HuH-7 (cell line): ENCODE measurements at regions not wholly inside any gene's neighbourhood (a gene's known extent, or its start where the extent isn't known, plus 50 kb on each side); places are given as distances from the start of the nearest gene placed in this dataset.

Experiments
- DNase-seq: peaks from one replicate; pipeline ENCODE4 v3.0.0; 2011; ENCODE audit warnings: low spot score

DNA sequence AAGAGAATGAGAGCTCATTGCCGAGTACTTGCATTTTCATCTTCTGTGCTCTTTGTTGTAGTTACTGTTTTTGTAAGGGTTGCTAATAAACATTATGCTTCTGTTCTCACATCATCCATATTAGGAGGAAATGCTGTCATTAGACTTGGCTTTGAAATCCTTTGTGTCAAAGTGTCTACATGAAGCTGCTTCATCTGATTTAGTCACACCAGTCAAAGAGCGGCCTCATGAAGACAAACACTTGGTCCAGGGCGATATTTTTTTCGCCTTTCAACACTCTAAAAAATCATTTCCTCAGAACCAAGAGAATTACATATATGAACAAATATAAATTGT lies 105.0 kb downstream of the SPRY2 start:
- DNase-seq, result no peak

DNA sequence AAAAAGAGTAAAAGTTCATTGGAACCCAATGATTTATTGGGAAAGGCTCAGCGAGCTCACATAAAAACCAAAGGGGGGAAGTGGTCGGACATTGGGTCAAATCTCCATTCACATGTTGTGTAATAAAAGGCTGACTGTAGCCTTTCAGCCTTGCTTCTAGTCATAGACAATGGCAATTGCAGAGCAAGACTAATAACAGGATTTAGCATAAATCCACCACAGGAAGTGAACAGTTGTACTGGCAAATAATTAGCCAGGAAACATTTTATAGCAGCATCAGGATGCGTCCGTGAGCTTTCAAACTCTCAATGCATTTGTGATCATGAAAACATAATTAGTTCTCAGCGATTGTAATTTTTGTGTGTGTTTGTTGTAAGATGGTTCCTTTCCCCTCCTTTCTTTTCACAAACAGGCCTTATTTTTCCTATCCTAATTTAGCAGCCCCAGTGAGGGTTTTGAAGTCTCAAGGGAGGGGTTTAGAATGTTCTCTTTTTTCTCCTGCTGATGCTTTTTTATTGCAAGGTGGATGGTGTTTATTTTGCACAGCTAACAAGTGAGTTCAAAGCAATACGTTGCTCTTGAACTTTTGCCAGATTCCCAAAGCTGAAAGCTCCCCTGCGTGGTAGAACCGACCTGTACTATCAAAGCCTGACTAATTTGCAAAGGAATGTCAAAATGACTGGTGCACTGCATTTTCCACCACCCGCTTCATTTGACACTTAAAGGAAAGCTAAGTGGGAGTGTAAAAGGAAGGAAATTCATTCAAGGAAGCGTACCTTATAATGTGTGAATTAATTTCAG lies 105.6 kb downstream of the SPRY2 start:
- peak; percentile 14 for DNase-seq

DNA sequence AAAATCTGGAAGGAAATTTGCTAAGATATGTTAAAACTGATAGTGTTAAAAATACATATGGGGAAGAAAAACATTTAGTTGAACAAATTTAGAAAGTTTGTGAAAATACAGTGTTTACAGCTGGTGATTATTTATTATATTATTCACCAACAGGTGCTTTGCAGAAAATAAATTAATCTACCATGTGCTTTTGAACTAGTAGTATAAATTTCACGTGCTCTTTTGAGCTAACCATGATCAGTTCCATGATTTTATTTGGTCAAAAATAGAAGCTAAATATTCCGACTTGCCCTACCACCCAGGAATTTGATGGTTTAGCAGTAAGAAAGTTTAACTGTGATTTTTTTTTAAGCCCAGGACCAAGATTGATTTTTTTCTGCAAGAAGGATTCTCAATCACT lies 113.3 kb downstream of the SPRY2 start:
- DNase-seq, result no peak

DNA sequence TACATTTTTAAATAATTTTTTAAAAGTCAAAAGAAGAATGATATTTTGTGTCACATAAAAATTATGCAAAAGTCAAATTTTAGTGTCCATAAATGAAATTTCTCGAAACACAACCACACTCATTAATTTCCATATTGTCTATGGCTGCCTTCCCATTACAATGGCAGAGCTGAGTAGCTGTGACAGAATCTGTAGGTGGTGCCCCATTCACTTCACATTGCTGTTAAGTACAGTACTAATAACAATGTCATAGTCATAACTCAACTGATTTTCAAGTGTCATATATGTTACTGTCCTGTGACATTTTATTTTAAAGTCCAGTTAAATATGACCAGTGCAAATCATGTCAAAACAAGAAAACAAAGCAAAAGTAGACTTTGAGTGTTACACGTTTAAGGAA lies 114.3 kb downstream of the SPRY2 start:
- no peak for DNase-seq

DNA sequence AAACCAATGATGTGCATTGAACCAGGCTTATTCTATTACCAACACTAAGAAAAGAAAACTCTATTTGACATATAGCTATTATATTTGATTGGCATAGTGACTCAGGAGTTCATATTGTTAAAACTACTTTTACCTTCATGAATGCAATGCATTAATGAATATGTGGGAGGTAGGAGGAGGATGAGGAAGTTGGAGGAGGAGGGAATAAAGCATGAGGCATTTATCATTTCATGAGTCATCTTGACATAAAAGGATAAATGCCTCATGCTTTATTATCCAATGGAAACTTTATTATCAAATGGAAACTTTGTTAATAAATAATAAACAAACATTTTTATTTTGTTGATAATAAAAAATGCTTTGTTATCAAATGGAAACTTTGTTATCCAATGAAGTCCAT lies 116.5 kb downstream of the SPRY2 start:
- no peak for DNase-seq

DNA sequence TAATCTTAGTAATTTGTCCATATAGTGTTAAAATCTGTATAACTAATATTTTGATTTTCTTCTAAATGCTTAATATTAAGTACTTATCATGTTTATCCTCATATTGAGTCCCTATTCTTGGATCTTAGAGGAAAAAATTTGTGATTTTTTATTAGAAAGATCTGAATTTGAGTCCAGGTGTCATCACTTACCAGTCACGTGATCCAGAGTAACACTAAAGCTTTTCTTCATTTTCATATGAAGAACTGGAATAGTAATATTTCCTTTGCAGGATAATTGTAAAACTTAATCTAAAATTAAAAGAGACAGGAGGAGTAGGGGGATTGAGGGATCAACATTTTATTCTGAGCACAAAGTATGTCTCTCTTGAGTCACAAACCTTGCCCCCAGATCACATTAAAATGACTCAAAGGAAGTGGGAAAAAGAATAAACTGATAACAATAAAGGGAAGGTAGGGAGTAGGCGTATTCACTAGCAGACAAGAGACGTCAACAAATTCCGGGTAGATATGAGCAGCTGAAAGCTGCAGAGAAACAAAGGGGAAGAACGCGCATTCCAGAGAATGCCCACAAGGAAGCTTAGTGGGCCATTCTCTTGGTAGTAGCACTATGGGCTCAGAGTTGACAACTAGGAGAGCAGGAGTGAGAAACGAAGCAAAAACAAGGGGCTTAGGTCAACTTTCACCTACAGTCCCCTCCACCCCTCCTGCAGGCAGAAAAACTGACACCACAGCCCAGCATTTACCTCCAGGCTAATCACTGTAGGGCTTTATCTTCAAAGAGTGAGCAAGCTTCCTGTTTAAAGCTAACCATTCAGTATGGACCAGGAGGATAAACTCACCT lies 123.1 kb downstream of the SPRY2 start:
- DNase-seq, result no peak

DNA sequence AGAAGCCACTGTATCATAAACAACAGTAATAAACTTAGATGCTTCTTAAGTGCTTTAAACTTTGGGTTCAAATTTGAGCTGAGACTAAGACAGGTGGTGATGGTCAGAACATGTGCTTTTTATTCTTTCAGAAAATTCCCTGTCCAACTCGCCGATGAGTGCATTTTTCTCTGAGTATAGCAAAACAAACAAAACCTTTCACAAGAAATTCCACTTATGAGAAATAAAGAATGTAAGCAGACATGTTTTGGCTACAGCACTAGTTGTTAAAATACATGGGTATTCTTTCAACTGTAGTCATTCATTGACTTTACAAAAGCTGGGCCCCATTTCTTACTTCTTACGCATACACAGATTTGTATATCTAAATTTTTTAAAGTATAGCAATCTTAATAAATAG lies 125.6 kb downstream of the SPRY2 start:
- DNase-seq, result no peak

DNA sequence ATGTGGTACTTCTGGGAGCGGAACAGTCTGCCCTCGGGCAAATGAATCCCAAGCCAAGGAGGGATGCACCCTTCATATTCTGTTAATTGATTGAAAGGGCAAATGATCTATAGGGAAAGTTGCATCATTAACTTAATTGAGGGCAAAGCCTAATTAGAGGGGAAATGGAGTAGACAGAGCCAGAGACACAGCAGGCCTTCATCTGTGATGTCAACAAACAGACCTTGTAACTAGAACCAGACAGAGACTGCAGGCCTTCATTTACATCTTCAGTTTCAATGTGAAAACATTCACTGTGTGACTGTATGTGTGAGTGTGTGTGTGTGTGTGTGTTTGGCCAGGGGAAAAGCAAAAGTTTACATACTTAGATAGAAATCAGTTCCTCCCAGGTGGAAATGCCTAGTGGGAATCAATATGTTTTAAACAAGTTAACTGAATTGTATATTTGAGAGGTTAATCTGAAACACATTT lies 126.4 kb downstream of the SPRY2 start:
- no peak for DNase-seq

DNA sequence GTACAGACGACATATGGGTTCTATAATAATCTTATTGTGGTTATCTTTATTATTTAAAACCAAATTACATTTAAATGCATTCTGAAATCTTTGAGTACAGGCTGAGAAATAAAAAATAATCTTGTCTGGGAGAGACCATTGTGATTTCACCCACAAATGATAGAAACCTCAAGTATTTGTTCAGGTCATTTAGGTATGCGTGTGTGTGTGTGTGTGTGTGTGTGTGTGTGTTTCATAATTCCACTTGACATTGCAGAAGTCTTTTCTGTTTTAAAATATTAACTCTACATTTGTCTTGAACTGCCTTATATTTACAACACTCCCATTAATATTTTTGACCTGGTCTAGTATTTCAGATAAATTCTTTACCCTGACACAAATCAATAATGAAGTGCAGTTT lies 126.9 kb downstream of the SPRY2 start:
- DNase-seq, result no peak

DNA sequence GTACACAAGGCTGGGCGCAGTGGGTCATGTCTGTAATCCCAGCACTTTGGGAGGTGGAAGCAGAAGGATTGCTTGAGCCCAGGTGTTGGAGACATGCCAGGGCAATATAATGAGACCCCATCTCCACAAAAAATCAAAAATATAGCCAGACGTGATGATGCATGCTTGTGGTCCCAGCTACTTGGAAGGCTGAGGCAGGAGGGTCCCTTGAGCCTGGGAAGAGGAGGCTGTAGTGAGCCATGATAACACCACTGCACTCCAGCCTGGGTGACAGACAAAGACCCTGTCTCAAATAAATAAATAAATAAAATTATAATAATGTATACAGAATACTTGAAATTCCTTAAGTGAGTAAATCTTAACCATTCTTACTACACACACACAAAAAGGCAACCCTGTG lies 127.7 kb downstream of the SPRY2 start:
- no peak for DNase-seq

DNA sequence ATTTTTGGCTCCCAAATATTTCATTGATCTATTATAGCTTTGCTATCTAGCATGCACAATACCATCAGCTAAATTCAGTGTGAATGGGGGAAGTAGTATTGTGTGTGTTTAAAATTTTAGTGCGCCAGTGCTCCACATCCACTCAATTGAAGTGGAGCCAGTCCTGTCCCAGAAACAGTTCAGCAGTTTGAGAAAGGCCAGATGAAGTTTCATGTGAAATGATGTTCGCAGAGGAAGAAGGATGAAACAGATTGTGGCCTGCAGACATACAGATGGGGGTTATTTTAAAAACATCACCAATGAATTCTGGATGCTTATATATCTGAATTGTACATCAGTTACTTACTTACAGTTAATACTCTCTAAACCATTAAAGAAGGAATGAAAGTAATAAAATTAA lies 129.4 kb downstream of the SPRY2 start:
- DNase-seq, result no peak

DNA sequence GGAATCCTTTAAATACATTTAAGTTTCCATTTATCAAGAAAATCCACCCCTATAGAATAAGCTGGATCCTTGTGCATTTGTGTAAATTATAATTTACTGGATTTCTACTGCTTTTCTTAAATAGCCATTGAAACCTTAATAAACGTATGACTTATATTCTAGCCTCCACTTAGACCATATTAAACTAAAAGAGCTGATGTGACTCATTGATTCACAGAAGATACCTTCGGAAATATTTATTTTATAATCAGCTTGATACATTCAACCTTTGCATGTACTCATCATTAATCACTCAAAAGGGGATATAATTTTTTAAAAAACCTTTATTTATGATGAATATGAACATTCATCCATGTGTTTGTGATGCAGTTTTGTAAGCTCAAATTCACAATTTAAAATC lies 136.3 kb downstream of the SPRY2 start:
- DNase-seq, result no peak

DNA sequence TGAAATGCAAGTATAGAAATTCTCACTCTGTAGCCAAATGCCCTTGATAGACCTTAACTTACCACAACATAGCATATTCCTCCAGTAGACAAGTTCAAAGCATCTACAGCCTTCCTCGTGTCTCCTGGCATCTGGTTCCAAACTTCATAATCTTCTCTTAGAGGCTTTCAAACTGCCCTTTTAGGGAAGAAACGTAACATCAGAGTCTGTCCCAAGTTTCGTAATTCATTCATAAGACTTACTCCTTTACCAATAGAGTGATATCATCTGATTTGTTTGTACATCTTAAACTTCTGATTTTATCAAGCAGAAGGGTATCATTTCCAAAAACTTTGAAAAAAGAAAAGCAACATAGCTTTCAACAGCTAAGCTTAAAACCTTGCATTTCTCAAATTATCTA lies 137.4 kb downstream of the SPRY2 start:
- no peak for DNase-seq

DNA sequence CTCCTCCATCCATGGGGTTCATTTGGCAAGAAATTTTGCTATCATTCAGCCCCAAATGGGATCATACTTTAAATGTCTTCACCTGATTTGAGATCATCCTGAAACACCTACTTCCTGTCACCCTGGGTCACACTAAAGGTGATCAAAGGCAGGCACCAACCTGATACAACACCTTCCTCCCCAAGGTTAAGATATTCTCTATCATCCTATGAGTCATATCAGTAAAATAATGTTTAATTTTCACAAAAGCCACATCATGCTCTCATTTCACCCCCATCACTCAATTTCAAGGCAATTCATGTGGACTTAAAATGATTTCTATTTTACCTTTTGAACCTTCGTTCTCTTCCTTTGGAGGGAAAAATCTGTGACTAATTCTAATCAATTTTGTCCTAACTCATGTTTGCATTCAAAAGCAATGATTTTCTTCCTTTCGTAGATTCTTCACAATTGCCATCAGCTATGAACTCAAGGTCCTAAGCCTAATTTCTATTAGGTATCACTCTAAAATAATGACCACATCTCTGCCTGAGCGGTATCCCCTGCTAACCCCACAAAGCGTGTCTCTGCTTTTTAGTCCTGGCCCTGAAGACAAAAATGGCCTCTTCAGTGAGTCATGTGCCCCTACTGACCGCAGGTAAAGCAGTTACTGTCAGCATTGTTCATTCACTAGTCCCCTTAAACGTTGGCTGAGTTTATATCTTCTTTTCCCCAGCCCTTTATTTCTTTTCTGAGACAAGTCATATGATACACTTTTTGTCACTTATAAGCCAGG lies 139.0 kb downstream of the SPRY2 start:
- DNase-seq, result no peak

DNA sequence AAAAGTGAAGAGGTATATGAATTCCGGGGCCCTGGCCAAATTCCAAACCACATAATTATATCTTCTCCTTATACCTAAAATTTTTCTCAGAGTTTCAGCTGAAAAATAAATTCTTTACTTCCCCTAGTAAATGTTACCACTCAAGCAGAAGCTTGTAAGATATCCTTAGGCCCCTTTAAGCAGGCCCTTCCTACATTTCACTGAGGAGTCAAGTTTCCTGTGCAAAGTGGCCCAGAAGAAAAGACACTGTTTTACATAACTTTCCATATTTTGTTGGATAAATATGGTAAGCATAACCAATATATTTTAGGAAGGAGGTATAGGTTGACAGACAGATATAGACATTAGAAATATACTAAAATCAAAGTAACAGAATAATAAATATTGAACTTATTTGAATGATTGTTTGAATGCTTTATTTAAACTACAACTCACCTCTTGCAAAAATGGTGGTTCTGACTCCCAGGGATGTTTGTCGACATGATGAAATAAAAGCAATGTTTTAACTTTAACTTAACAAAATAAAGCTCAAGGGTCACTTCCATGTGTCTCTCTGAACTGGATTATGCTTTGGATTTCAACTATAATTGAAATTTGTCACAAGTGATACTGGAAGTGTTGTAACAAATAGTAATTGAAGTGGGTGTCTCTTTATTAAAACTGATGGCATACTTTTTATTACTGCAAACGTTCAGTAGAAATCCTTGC lies 141.2 kb downstream of the SPRY2 start:
- DNase-seq, result no peak

DNA sequence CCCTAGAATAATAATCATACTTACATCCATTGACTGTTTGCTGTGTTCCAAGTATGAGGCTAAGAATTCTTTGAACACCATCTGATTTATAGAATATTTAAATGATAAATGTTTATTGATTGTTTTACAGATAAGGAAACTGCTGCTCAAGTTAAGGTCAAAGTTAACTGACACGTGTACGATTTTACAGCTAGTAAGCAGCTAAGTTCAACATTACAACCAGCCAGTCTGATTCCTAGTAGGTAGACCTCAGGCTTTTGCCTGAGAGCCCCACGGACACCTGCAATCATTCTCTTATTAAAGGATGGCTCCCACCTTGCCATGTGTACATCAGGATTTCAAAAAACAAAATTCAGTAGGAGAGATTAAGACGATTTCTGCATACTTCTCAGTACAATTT lies 141.9 kb downstream of the SPRY2 start:
- no peak for DNase-seq

DNA sequence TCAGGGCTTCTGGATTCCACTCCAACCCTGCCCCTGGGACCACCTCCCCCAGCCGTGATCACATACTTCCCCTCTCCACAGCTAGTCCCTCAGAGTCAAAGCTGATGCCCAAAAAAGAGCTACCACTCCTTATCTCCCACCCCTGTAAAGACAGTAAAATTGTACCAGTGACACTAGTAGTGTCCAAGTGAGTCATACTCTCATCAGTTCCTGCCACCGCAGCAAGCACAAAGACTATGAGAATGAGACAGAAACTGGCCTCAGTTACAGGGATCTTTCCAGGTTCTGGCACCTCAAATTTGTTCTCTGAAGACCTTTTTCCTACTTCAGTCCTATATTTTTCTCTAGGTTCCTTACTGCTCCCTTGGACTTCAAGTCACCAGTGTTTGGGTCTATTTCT lies 144.2 kb downstream of the SPRY2 start:
- DNase-seq, result no peak

DNA sequence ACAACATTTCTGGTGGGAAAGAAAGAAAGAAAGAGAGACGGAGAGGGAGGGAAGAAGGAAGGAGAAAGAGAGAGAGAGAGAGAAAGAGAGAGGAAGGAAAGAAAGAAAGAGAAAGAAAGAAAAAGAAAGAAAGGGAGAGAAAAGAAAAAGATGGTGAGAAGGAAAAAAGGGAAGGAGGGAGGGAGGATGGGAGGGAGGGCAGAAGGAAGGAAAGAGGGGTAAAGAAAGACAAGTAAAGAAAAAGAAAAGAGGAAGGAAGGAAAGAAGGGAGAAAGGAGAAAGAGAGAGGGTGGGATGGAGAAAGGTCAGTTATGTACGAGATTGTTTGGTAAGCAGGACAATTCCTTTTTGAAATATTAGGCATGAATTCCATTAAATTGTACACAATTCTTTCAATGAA lies 145.3 kb downstream of the SPRY2 start:
- DNase-seq, result no peak

DNA sequence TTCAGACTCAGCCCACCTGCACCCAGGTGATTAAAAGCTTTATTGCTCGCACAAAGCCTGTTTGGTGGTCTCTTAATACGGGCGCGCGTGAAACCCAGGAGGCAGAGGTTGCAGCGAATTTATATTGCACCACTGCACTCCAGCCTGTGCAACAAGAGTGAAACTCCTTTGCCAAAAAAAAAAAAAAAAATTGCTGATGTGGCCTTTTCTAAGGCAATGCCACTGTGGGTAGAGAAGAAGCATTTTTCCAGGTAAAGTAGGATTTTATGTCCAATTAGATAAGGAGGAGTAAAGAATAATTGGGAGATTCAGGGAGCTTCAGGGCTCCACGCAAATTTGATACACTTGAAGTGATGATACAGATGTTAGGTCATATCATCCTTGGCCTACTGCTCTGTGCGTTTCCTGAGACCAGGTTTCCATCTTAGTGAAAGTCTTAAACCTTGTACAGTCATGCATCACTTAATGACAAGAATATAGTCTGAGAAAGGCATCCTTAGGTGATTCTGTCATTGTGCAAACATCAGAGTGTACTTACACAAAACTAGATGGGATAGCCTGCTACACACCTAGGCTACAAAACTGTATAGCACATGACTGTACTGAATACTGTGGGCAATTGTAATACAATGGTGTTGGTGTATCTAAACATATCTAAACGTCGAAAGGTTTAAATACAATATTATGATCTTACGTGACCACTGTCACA lies 150.9 kb downstream of the SPRY2 start:
- no peak for DNase-seq

DNA sequence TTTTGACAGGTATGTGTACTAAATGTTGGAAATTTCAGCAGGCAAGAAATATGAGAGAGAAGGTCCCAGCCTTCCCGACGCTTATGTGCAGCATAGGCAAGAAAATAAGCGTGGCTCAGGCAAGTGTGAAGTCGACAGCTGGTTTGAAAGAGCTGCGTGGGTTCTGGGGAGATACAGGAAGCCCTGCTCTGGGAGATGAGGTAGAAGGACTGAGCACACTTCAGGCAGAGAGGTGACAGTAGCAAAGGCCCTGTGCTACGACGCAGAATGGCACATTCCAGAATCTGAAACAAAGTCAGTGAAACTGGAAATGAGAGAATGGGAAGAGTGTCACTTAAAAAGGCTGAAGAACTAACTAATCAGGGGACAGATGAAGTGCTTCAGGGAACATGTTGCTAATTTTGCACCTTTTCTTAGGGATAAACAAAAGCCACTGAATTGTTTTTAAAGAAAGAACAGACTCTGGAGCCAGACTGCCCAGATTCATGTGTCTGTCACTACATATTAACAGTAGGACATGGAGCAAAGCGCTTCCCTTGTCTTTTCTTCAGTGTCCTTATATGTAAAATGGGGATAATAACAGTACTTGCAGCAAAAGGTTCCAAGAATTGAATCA lies 160.1 kb downstream of the SPRY2 start:
- DNase-seq, result no peak

DNA sequence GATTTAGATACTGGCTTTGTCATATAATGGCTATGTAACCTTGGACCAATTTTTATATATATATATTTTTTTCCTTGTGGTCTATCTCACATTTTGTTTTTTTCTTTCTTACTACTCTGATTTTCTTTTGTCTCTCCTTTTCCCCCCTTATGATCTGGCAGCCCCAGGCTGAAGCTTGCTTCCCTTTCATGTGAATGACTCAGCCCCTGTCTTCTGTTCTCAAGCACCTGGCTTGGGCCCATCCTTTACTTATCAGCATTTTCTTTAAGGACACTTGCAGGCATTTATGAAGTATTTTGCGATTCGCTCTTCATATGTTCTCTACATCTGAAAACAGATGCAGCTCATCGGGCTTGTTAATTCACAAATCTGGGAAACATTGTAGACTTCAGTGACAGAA lies 163.6 kb downstream of the SPRY2 start:
- DNase-seq, result no peak
